Mesothelial cell of epicardium (in vitro differentiated cells): ENCODE measurements at regions not wholly inside any gene's neighbourhood (a gene's known extent, or its start where the extent isn't known, plus 50 kb on each side); places are given as distances from the start of the nearest gene placed in this dataset.
A peak's percentile ranks its signal among the peaks of the same experiment; 100 is the strongest.

Experiments
- DNase-seq, 2 experiments: peaks; one replicate each; pipeline ENCODE4 v3.0.0; 2021; ENCODE audit warnings: low spot score in 2 of 2; ENCODE audit not compliant: unreplicated experiment in 2 of 2
- H3K27ac Mint-ChIP-seq: 2 replicates; pipeline ENCODE4 v1.8.0; 2021; ENCODE audit warnings: mixed read lengths
- H3K27me3 Mint-ChIP-seq: 2 replicates; pipeline ENCODE4 v1.8.0; 2021; ENCODE audit warnings: low read depth, mixed read lengths
- H3K36me3 Mint-ChIP-seq: 2 replicates; pipeline ENCODE4 v1.8.0; 2021; ENCODE audit warnings: mixed read lengths
- H3K4me1 Mint-ChIP-seq: 2 replicates; pipeline ENCODE4 v1.8.0; 2021; ENCODE audit warnings: mixed read lengths
- H3K4me3 Mint-ChIP-seq: 2 replicates; pipeline ENCODE4 v1.8.0; 2021; ENCODE audit warnings: mild to moderate bottlenecking, moderate library complexity, mixed read lengths
- H3K9me3 Mint-ChIP-seq: 2 replicates; pipeline ENCODE4 v1.8.0; 2021; ENCODE audit warnings: mixed read lengths
- CTCF ChIP-seq: fragments of 200-600 bp; sonication (generic); IDR thresholded peaks from one replicate; pipeline ENCODE4 v1.5.0; 2021; ENCODE audit warnings: antibody characterized with exemption; ENCODE audit not compliant: unreplicated experiment

- Mint-ChIP-seq H3K4me1 (peaks cover 30% of the 10 kb centered on the region), H3K9me3 (no peaks in the 10 kb centered on the region), H3K36me3 (no peaks in the 10 kb centered on the region), H3K4me3 (no peak overlapping the region), H3K27me3 (no peaks in the 10 kb centered on the region), H3K27ac (no peak overlapping the region)
- no peak for DNase-seq
- no peak for TF ChIP-seq CTCF
Observed at GRCh38 chr20:57782631-57783041, 72.8 kb upstream of the PMEPA1 start.

DNA sequence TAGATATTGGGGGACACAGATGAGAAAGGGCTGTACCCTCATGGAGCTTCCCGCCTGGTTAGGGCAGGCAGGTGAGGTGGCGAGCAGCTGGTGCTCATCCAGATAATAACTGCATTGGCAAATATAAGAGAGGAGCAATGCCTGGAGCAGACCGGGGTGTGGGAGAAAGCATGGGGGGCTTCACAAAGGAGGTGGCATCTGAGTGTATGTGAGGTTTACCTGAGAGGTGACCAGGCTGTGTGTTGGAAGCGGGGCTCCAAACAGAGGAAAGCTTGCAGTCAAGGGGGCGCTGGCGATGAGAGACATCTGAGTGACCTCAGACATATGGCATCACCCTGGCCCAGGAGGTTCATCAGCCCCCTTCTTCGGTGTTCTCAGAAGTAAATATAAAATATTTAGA lies 72.1 kb upstream of the PMEPA1 start:
- Mint-ChIP-seq H3K36me3 (no peaks in the 10 kb centered on the region), H3K27me3 (no peaks in the 10 kb centered on the region), H3K9me3 (no peaks in the 10 kb centered on the region), H3K4me3 (no peak overlapping the region), H3K27ac (no peak overlapping the region), H3K4me1 (peaks cover 23% of the 10 kb centered on the region)
- DNase-seq = no peak
- TF ChIP-seq CTCF = no peak

DNA sequence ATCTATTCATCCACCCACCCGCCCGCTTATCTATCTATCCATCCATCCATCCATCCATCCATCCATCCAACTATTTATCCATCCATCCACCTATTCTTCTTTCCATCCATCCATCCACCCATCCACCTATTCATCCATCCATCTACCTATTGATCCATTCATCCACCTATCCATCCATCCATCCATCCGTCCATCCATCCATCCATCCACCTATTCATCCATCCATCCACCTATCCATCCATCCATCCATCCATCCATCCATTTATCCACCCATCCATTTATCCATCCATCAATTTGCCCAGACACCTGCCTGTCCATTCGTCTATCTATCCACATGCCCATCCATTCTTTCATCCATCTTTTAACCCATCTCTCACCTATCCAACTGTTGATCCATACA lies 71.1 kb upstream of the PMEPA1 start:
- H3K36me3 Mint-ChIP-seq = no peaks in the 10 kb centered on the region
- TF ChIP-seq CTCF = no peak
- H3K4me3 Mint-ChIP-seq = no peak overlapping the region
- H3K27ac Mint-ChIP-seq = no peak overlapping the region
- H3K27me3 Mint-ChIP-seq = no peaks in the 10 kb centered on the region
- DNase-seq = no peak
- H3K9me3 Mint-ChIP-seq = no peaks in the 10 kb centered on the region
- peaks cover 18% of the 10 kb centered on the region for H3K4me1 Mint-ChIP-seq

GRCh38 chr20:57780398-57780797 lies 70.6 kb upstream of the PMEPA1 start:
- Mint-ChIP-seq H3K9me3 (no peaks in the 10 kb centered on the region), H3K27ac (no peak overlapping the region), H3K36me3 (no peaks in the 10 kb centered on the region), H3K27me3 (no peaks in the 10 kb centered on the region), H3K4me1 (peaks cover 18% of the 10 kb centered on the region), H3K4me3 (no peak overlapping the region)
- no peak for TF ChIP-seq CTCF
- DNase-seq = no peak

GRCh38 chr20:57779401-57780003 lies 69.7 kb upstream of the PMEPA1 start:
- H3K4me3 Mint-ChIP-seq = no peak overlapping the region
- peaks cover 18% of the 10 kb centered on the region for H3K4me1 Mint-ChIP-seq
- no peaks in the 10 kb centered on the region for H3K9me3 Mint-ChIP-seq
- H3K27me3 Mint-ChIP-seq = peaks cover 2% of the 10 kb centered on the region
- no peaks in the 10 kb centered on the region for H3K36me3 Mint-ChIP-seq
- peak overlapping the region; percentile 32 for H3K27ac Mint-ChIP-seq
- DNase-seq = no peak
- no peak for TF ChIP-seq CTCF

GRCh38 chr20:57777911-57778310 lies 68.1 kb upstream of the PMEPA1 start:
- no peak overlapping the region for H3K27ac Mint-ChIP-seq
- no peaks in the 10 kb centered on the region for H3K9me3 Mint-ChIP-seq
- no peak for TF ChIP-seq CTCF
- H3K36me3 Mint-ChIP-seq = no peaks in the 10 kb centered on the region
- H3K4me1 Mint-ChIP-seq = peaks cover 18% of the 10 kb centered on the region
- peaks cover 2% of the 10 kb centered on the region for H3K27me3 Mint-ChIP-seq
- H3K4me3 Mint-ChIP-seq = no peak overlapping the region
- no peak for DNase-seq
